Astrocyte (in vitro differentiated cells and primary cell): ENCODE measurements at regions not wholly inside any gene's neighbourhood (a gene's known extent, or its start where the extent isn't known, plus 50 kb on each side); places are given as distances from the start of the nearest gene placed in this dataset.

Source experiments
- CTCF ChIP-seq: IDR thresholded peaks from 2 replicates; pipeline ENCODE4 v1.5.1; 2011; ENCODE audit warnings: low read depth, mild to moderate bottlenecking, inconsistent platforms, low read length, moderate library complexity; ENCODE audit not compliant: insufficient read depth
- EZH2 ChIP-seq: IDR thresholded peaks from 2 replicates; pipeline ENCODE4 v1.6.1; 2012; ENCODE audit warnings: mild to moderate bottlenecking, low read length, inconsistent platforms; ENCODE audit not compliant: insufficient read depth

GRCh38 chr4:112982680-112983079 lies 66.8 kb upstream of the ANK2 start:
- TF ChIP-seq CTCF (no peak), EZH2 (no peak)
